IMR-90 (cell line): ENCODE measurements at regions not wholly inside any gene's neighbourhood (a gene's known extent, or its start where the extent isn't known, plus 50 kb on each side); places are given as distances from the start of the nearest gene placed in this dataset.

ENCODE experiments used
- ATAC-seq: fragments of 200-7000 bp; cut with Tn5 transposase; 2 replicates; pipeline ENCODE4 v1.9.1; 2020; ENCODE audit warnings: low read depth, mild to moderate bottlenecking, moderate library complexity
- BruUV-seq: library from RNA; stranded (reverse); fragments of 400-500 nt; replicated peaks from 2 replicates; lab custom pipeline; 2021; lab: Mats Ljungman, UMichigan
- CTCF ChIA-PET: fragments of 300-600 bp; formaldehyde crosslinking; extraction: SDS; loops from one replicate; lab custom pipeline; 2021; ENCODE audit warnings: antibody characterized with exemption; lab: Yijun Ruan, JAX
- POLR2A ChIA-PET: fragments of 300-600 bp; sonication (Branson Sonifier 250); formaldehyde crosslinking; loops from one replicate; lab custom pipeline; 2022; ENCODE audit warnings: antibody characterized with exemption; ENCODE audit not compliant: unreplicated experiment; lab: Charles Lee
- DNase-seq: peaks from one replicate; pipeline ENCODE4 v3.0.0; 2013
- H2AFZ ChIP-seq: replicated peaks from 2 replicates; pipeline ENCODE3; 2013; ENCODE audit warnings: low read length, mild to moderate bottlenecking; ENCODE audit not compliant: poor library complexity
- H2AK5ac ChIP-seq: 2 replicates; pipeline ENCODE4 v1.6.1; 2013; ENCODE audit warnings: low read depth, low read length, inconsistent platforms
- H2AK9ac ChIP-seq: replicated peaks from 2 replicates; pipeline ENCODE3; 2013; ENCODE audit warnings: mild to moderate bottlenecking, low read depth, low read length, moderate library complexity; ENCODE audit not compliant: poor library complexity
- H2BK120ac ChIP-seq: 2 replicates; pipeline ENCODE4 v1.6.1; 2013; ENCODE audit warnings: low read depth, low read length, inconsistent platforms
- H2BK15ac ChIP-seq: 3 replicates; pipeline ENCODE4 v1.6.1; 2013; ENCODE audit warnings: low read depth, low read length, inconsistent platforms
- H2BK20ac ChIP-seq: 2 replicates; pipeline ENCODE4 v1.6.1; 2013; ENCODE audit warnings: low read depth, mild to moderate bottlenecking, inconsistent platforms, low read length, moderate library complexity
- H2BK5ac ChIP-seq: 2 replicates; pipeline ENCODE4 v1.6.1; 2013; ENCODE audit warnings: mild to moderate bottlenecking, low read depth, low read length, inconsistent platforms; ENCODE audit not compliant: poor library complexity, severe bottlenecking
- H3K14ac ChIP-seq: replicated peaks from 2 replicates; pipeline ENCODE4 v1.6.1; 2013; ENCODE audit warnings: low read depth, low read length, inconsistent platforms
- H3K18ac ChIP-seq: 2 replicates; pipeline ENCODE4 v1.6.1; 2013; ENCODE audit warnings: low read depth, low read length, control low read depth
- H3K23ac ChIP-seq: 2 replicates; pipeline ENCODE4 v1.6.1; 2013; ENCODE audit warnings: low read depth, low read length, inconsistent platforms
- H3K27ac ChIP-seq: 2 replicates; pipeline ENCODE4 v1.5.1; 2013; ENCODE audit warnings: mild to moderate bottlenecking, control low read depth, low read length; ENCODE audit not compliant: insufficient read depth
- H3K27me3 ChIP-seq: 2 replicates; pipeline ENCODE4 v1.6.1; 2013; ENCODE audit warnings: low read length; ENCODE audit not compliant: control insufficient read depth, insufficient read depth
- H3K36me3 ChIP-seq: 2 replicates; pipeline ENCODE4 v1.6.1; 2013; ENCODE audit warnings: low read length, mixed read lengths; ENCODE audit not compliant: control insufficient read depth, insufficient read depth
- H3K4ac ChIP-seq: 2 replicates; pipeline ENCODE4 v1.6.1; 2013; ENCODE audit warnings: low read depth, low read length, inconsistent platforms
- H3K4me1 ChIP-seq: 2 replicates; pipeline ENCODE4 v1.6.1; 2013; ENCODE audit warnings: low read length, mixed read lengths; ENCODE audit not compliant: control insufficient read depth, insufficient read depth
- H3K4me2 ChIP-seq: 2 replicates; pipeline ENCODE4 v1.6.1; 2013; ENCODE audit warnings: low read depth, mild to moderate bottlenecking, control low read depth, low read length, moderate library complexity
- H3K4me3 ChIP-seq: 2 replicates; pipeline ENCODE4 v1.5.1; 2013; ENCODE audit warnings: low read depth, mild to moderate bottlenecking, control low read depth, low read length, moderate library complexity; ENCODE audit not compliant: insufficient read depth
- H3K56ac ChIP-seq: 2 replicates; pipeline ENCODE4 v1.6.1; 2013; ENCODE audit warnings: low read length, inconsistent platforms; ENCODE audit not compliant: insufficient read depth; ENCODE audit errors: extremely low read depth
- H3K79me1 ChIP-seq, 2 experiments: 2 replicates each; pipeline ENCODE4 v1.6.1; 2013; ENCODE audit warnings: low read length in 2 of 2, inconsistent platforms in 1 of 2, low read depth in 1 of 2
- H3K9ac ChIP-seq: 2 replicates; pipeline ENCODE4 v1.6.1; 2013; ENCODE audit warnings: low read depth, low read length, control low read depth
- H3K9me1 ChIP-seq: 2 replicates; pipeline ENCODE4 v1.6.1; 2013; ENCODE audit warnings: low read length, inconsistent platforms; ENCODE audit not compliant: insufficient read depth
- H3K9me3 ChIP-seq: 2 replicates; pipeline ENCODE4 v1.6.1; 2013; ENCODE audit warnings: low read length; ENCODE audit not compliant: control insufficient read depth, insufficient read depth
- H4K20me1 ChIP-seq: 2 replicates; pipeline ENCODE4 v1.6.1; 2013; ENCODE audit warnings: low read length, inconsistent platforms; ENCODE audit not compliant: insufficient read depth
- H4K5ac ChIP-seq: 2 replicates; pipeline ENCODE4 v1.6.1; 2013; ENCODE audit warnings: mild to moderate bottlenecking, low read depth, low read length, control low read depth
- H4K8ac ChIP-seq, 2 experiments: 2 replicates each; pipeline ENCODE4 v1.6.1; 2013; ENCODE audit warnings: low read depth in 2 of 2, low read length in 2 of 2, control low read depth in 1 of 2, inconsistent platforms in 1 of 2
- H4K91ac ChIP-seq: 2 replicates; pipeline ENCODE4 v1.6.1; 2013; ENCODE audit warnings: low read depth, low read length, inconsistent platforms; ENCODE audit not compliant: insufficient read depth
- CHD1 ChIP-seq: IDR thresholded peaks from 2 replicates; pipeline ENCODE4 v1.6.1; 2012; ENCODE audit warnings: low read depth, low read length, improper control_type of control experiment
- MAZ ChIP-seq: IDR thresholded peaks from 2 replicates; pipeline ENCODE4 v1.6.1; 2012; ENCODE audit warnings: low read depth, mild to moderate bottlenecking, low read length, improper control_type of control experiment, moderate library complexity, borderline replicate concordance
- WGBS, 2 experiments: methylation state at CpG; one replicate each; pipeline versions ENCODE4 v1.1.5 to v1.1.7; 2013; ENCODE audit warnings: missing lambda C conversion rate in 2 of 2; ENCODE audit not compliant: insufficient read length in 1 of 2; ENCODE audit errors: extremely low coverage in 2 of 2; 5-methylcytosine and 5-hydroxymethylcytosine counted together
- dilution Hi-C: fragments of 300-500 bp; cut with HindIII; formaldehyde crosslinking; loops from one replicate; pipeline ENCODE4 v1.14.3; 2018; ENCODE audit warnings: low sequenced_read_pairs; ENCODE audit not compliant: unreplicated experiment
- in situ Hi-C: fragments of 300-500 bp; cut with MboI; formaldehyde crosslinking; loops from 3 replicates; pipeline ENCODE4 v1.14.3; 2019; ENCODE audit warnings: low sequenced_read_pairs, inconsistent platforms, mixed read lengths
- intact Hi-C: fragments of 100-400 bp; cut with micrococcal nuclease; formaldehyde crosslinking; loops from 2 replicates; pipeline ENCODE4 v1.10.0; 2022
- TF ChIP-seq, protein P1 (sequence below): fragments of 150-350 bp; IDR thresholded peaks from 2 replicates; pipeline ENCODE4 v1.6.1; 2017; ENCODE audit warnings: mild to moderate bottlenecking, antibody characterized with exemption, low read length, low read depth

GRCh38 chr17:62191390-62192361, 126.6 kb upstream of the MED13 start (continued):
- TF ChIP-seq, protein P1, sequence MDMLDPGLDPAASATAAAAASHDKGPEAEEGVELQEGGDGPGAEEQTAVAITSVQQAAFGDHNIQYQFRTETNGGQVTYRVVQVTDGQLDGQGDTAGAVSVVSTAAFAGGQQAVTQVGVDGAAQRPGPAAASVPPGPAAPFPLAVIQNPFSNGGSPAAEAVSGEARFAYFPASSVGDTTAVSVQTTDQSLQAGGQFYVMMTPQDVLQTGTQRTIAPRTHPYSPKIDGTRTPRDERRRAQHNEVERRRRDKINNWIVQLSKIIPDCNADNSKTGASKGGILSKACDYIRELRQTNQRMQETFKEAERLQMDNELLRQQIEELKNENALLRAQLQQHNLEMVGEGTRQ, result no peak

- H4K8ac ChIP-seq, result no peak overlapping the region
- 80% methylated on average over 1 of the region's 6 CpGs; no CpG with 5 or more reads in 1 of the 2 experiments for WGBS, 2 experiments
- DNase-seq (no peak), ATAC-seq (no peak)
- no peaks in the 10 kb centered on the region for H3K9me1 ChIP-seq
- no TSS peak for BruUV-seq
- H2AK5ac ChIP-seq, result no peak overlapping the region
- H2BK15ac ChIP-seq, result no peak overlapping the region
- H2AFZ ChIP-seq, result no peak overlapping the region
- H4K20me1 ChIP-seq, result no peaks in the 10 kb centered on the region
- no peak overlapping the region for H3K27ac ChIP-seq
- intact Hi-C loops (no loop called here), dilution Hi-C loops (no loop called here), in situ Hi-C loops (no loop called here)
- no peak overlapping the region for H4K91ac ChIP-seq
- ChIA-PET CTCF (no interaction called here), POLR2A (no interaction called here)
- H3K4me3 ChIP-seq, result no peak overlapping the region
- H2AK9ac ChIP-seq, result no peak overlapping the region
- H3K4me2 ChIP-seq, result no peak overlapping the region
- peaks cover 4% of the 10 kb centered on the region for H3K27me3 ChIP-seq
- no peaks in the 10 kb centered on the region for H3K36me3 ChIP-seq
- no peak overlapping the region for H4K5ac ChIP-seq
- no peak overlapping the region for H3K23ac ChIP-seq
- no peak overlapping the region for H2BK120ac ChIP-seq
- no peaks in the 10 kb centered on the region for H3K79me1 ChIP-seq
- H3K9ac ChIP-seq, result no peak overlapping the region
- TF ChIP-seq MAZ (no peak), CHD1 (no peak)
- no peak overlapping the region for H2BK20ac ChIP-seq
- no peak overlapping the region for H3K14ac ChIP-seq
- no peak overlapping the region for H3K18ac ChIP-seq
- H3K56ac ChIP-seq, result no peak overlapping the region
- H2BK5ac ChIP-seq, result no peak overlapping the region
- no peaks in the 10 kb centered on the region for H3K4me1 ChIP-seq
- H3K9me3 ChIP-seq, result peaks cover 2% of the 10 kb centered on the region; the same call in 1 of the 2 replicates
- H3K4ac ChIP-seq, result no peak overlapping the region
Measured at GRCh38 chr17:62189377-62189776, 124.3 kb upstream of the MED13 start.
